Stimulated activated CD4-positive, alpha-beta T cell treated with anti-CD3 and anti-CD28 coated beads, Interleukin-2, amount 100 ng/mL, for 4 hours (primary cell): ENCODE measurements at regions not wholly inside any gene's neighbourhood (a gene's known extent, or its start where the extent isn't known, plus 50 kb on each side); places are given as distances from the start of the nearest gene placed in this dataset.
"Not testable (repeated sequence)": the region's sequence is repeated elsewhere in the genome, so short reads cannot be mapped to it uniquely, and the experiment has no call there.

Experiments used
- DNase-seq: peaks from one replicate; pipeline ENCODE4 v3.0.0-alpha.2; 2020; ENCODE audit warnings: low read depth

DNA sequence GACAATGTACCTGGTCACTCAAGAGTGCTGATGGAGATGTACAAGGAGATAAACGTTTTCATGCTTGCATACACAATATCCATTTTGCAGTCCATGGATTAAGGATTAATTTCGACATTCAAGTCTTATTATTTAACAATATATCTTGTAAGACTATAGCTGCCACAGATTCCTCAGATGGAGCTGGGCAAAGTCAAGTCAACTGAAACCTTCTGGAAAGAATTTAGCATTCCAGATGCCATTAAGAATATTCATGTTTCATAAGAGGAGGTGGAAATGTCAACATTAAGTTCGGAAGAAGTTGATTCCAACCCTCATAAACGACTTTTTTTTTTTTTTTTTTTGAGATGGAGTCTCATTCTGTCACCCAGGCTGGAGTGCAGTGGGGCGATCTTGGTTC lies 126.0 kb downstream of the SHANK2 start:
- not testable (repeated sequence) for DNase-seq

- DNase-seq, result no peak
These were observed 127.2 kb downstream of the SHANK2 start for GRCh38 chr11:71125150-71125549.

GRCh38 chr11:71124127-71124526 lies 128.2 kb downstream of the SHANK2 start:
- no peak for DNase-seq

- no peak for DNase-seq
These were observed 131.9 kb downstream of the SHANK2 start for GRCh38 chr11:71120471-71120896.

- DNase-seq, result no peak
These were observed 132.6 kb downstream of the SHANK2 start for GRCh38 chr11:71119656-71120269.

DNA sequence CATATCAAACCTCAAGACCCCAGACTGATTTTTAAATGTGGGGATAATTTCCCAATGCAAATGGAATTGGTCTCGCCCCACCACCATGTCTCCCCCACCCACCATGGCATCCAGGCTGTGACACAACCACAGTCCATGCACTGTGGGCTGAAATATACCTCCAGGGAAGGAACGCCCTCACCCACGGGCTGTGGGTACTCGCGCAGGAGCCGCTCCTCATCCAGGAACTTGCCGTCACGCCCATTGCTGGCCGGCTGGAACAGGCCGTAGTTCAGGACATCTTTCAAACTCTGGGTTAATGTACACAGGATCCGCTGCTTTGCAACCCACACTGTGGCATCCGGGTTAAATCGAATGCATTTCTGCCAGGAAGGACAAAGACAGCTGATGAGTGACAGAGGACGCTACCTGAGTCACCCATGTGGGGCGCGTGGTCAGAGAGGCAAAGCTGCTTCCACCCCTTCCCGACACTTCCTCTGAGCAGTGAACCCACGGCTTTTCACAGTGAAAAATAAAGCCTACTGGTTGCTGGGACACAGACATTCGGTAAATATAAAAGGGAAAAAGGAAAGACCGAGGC lies 133.6 kb downstream of the SHANK2 start:
- no peak for DNase-seq

DNA sequence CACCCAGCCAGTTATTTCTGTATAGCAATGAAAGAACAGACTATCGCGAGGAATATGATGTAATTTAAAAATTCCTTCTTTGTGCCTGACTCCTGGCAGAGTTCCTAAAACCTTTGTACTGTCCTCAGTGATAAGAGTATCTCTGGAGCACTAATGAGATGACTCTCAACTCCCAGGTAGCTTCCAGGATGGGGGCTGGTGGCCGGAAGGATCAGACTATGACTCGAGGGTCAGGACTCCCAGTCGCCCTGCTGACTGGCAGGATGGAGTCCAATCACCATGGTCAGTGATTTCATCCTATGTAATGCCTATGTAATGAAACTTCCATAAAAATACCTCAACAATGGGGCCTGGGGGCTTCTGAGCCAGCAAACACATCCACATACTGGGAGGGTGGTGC lies 135.1 kb downstream of the SHANK2 start:
- no peak for DNase-seq

- no peak for DNase-seq
These were observed 135.7 kb downstream of the SHANK2 start for GRCh38 chr11:71116693-71117040.

DNA sequence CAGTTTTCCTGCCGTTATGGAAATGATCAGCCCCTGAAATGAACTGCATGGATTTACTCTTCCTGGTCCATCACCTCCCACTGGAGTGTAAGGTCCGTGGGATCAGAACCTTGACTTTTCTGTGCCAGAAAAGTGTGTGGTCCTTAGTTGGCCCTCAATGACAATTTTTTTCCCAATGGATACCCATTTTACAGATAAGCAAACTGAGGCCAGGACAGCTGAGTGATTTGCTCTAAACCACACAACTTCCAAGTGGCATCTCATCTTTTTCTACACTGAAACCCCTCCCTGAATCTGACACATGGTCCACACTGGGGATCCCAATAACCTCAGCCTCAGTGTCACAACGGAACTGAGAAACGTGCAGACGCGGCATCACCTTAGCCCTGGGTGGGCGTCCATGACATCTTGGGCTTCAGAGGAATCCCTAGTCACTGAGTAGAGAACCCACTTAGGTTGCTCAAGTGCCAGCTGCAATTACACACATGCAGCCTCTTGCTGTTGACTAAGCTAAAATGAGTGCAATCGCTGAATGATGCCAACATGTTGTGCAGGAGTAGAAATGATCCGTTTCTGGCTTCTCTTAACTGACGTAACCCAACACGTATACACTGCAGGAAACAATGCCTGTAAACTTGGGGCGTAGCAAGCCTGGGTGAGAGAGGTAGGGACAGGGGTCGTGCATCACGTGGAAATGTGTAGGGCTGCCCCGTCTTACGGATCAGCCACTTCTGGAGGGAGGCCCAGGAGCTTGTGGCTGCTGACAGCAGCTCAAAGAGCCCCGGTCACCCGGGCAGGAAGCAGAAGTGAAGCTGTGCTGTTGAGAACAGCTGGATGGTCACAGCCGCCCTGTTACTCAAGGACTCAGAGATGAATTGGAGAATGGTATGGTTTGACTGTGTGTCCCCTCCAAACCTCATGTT lies 136.3 kb downstream of the SHANK2 start:
- DNase-seq, result no peak

GRCh38 chr11:71114124-71114851 lies 138.1 kb downstream of the SHANK2 start:
- no peak for DNase-seq

DNA sequence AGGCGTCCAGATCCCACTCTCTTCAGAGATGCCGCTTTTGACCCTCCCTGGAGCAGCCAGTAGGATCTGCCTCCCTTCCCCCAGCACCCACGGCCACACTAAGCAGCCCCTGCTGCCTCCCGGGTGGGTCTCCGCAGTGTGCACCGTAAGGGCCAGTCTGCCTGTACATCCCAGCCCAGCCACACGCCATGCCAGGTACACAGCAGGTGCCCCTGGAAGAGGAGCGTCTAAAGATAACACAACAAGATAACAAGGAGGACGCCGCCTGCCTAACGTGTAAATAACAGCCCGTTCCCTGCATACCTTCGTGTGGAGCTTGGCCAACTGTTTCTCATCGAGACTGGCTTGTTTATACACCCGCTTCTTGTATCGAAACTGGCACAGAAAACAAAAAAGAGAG lies 139.4 kb downstream of the SHANK2 start:
- DNase-seq, result no peak

DNA sequence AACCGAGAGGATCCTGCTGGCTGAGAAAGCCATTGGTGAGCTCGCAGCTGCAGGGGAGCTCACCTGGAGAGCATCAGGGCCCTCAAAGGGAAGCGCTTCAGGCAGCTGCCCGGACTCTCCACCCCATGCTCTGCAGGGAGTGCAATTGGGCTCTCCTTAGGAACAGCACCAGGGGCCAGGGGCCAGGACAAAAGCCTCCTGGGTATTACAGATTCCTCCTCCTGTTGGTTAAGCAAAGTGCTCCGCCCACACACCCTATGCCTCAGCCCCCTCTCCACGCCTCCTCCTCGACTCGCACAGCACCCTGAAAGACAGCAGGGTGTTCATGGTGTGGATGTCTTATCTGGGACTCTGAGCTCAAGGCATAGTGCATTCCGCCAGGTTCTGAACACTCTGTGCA lies 139.9 kb downstream of the SHANK2 start:
- no peak for DNase-seq

DNA sequence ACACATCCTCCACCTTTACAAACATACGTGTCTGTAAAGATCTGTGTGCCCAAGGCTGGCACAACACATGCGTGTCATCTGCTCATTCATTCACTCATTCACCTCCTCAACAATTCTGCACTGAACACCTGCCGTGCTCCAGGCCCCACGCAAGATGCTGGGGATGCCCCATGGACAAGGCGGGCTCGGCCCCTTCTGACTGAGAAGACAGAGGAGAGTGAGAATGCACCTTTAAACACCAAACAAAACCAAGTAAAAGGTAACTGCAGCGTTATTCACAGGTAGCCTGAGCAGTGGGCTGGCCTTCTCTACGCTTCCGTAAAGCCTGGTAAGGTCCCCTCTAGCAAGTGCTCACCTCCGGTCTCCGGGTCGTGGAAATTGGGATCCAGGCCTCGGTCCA lies 142.8 kb downstream of the SHANK2 start:
- DNase-seq, result no peak

- no peak for DNase-seq
These were observed 143.2 kb downstream of the SHANK2 start for GRCh38 chr11:71109186-71109585.

DNA sequence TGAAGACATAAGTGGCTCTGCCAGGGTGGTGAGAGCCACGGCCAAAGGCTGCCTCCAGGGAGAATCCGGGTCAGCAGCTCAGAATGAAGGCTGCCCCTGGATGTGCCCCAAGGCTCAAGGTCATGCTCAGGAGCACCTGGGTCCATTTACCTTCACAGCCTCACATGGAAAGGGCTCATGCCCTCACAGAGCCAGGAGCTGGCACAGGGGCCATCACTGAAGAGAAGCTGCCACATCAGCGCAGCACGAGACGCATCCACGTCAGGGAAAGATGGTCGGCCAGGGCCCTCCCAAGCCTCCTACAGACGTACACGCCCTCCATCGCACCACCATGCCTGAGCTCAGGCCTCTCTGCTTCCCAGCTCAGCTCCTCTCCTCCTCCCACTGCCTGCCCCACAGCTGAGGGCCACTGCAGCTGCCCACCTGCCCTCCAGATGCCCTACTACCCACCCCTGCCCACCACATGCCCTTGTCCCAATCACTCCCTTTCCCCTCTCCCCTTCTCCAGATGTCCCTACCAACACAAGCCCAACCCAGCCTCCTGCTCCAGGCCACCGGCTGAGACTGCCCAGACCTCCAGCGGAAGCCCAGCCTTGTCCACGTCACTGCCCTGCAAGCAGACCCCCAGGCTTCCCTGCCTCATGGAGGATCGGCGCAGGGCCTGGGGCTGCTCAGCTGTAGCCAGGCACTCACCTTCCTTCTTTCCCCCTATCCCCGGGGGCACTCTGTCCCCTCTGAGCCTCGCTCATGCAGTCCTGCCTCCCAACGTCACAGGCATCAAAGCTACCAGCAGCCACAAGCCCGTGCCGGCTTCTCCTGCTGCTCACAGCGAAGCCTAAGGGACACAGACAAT lies 144.1 kb downstream of the SHANK2 start:
- DNase-seq, result no peak

DNA sequence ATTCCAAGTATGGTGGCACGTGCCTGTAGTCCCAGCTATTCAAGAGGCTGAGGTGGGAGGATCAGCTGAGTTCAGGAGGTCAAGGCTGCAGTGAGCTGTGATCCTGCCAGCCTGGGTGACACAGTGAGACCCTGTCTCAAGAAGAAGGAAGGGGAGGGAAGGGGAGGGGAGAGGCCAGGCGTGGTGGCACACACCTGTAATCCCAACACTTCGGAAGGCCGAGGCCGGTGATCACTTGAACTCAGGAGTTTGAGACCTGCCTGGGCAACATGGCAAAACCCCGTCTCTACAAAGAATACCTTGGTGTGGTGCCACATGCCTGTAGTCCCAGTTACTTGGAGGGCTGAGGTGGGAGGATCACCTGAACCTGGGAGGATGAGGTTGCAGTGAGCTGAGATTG lies 145.7 kb downstream of the SHANK2 start:
- no peak for DNase-seq

GRCh38 chr11:71103266-71103665 lies 149.1 kb downstream of the SHANK2 start:
- no peak for DNase-seq

DNA sequence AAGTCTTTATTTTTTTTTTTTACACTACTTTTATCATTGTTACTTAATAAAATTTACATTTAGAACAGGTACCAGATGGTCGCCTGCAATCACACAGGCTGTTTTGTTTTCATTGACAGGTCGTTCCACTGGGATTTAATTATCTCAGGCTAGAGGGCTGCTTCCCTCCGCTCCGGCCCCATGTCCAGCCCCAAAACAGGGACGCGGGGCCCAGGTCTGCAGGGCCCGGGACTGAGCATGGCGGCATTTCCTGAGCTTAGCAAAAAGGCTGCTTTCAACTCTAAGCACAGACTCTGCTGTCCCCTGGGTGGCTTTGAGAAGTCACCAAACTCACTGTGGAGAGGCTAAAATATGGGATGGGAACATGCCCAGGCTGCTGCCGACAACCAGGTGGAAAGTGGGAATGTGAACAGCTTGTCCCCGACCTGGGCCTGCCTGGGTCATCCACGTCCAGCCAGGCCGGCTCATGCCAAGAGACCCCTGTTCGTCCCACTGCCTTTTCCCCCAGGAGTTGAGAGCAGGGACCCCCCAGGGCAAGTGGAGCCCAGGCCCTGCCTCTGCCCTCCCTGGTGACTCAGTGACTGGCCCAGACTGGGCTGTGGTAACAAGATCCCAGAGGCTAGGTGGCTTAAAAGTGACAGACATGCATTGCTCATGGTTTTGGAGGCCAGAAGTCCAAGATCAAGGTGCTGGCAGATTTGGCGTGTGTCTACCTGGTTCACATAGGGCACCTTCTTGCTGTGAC lies 150.0 kb downstream of the SHANK2 start:
- no peak for DNase-seq

DNA sequence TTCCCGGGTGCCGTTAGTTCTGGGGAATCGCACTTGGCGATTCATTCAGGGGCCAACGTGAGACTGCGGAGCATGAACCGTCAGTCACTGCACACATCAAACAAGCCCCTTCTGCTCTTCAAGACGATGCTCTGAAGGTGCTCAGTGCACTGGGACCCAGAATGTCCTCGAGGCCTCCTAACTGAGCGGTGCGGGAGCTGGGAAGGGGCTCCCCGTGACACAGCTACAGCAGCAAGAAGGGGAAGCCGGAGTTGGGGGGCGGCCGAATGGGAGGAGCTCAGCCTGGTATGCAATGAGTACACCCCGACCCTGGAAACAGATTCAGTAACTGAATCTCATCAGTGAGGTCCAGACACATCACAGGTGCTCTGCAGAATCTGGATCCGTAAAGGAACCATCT lies 150.8 kb downstream of the SHANK2 start:
- no peak for DNase-seq

DNA sequence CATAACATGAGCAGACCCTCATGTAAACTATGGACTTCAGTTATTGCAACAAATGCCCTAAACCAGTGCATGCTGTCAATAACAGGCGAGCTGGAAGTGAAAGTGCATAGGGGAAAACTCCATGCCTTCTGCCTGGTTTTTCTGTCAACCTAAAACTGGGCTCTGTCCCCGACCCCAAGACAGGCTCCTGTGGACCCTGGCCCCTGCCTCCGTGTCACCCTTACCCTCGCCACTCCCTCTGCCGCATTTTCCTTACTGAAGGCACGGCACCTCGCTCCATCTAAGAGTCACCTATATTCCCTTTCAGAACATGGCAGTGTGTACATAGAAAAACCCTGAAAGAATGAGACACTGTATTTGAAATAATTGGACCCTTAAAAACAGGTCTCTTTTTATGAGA lies 151.3 kb downstream of the SHANK2 start:
- DNase-seq, result no peak

DNA sequence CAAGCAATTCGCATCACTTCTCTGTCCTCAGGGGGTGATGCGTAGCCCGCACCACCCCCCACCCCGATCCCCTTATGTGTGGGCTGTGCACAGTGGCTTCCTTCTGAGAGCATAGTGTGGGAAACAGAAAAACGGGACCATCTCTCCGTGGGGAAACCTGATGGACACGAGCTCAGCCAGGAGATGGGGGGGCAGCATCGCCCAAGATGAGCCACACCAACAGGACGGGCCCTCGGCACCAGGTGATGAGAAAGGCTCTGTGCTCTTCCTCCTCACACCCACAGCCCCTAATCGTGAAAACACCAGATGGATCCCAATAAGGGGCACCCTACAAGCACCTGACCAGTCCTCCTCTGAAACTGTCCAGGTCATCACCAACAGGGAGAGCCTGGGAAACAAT lies 153.6 kb downstream of the SHANK2 start:
- no peak for DNase-seq
